GM21619 (cell line): ENCODE measurements at regions not wholly inside any gene's neighbourhood (a gene's known extent, or its start where the extent isn't known, plus 50 kb on each side); places are given as distances from the start of the nearest gene placed in this dataset.

Experiments
- ATAC-seq: cut with Tn5 transposase; IDR thresholded peaks from one replicate; pipeline ENCODE4 v1.9.1; 2021; ENCODE audit not compliant: unreplicated experiment

DNA sequence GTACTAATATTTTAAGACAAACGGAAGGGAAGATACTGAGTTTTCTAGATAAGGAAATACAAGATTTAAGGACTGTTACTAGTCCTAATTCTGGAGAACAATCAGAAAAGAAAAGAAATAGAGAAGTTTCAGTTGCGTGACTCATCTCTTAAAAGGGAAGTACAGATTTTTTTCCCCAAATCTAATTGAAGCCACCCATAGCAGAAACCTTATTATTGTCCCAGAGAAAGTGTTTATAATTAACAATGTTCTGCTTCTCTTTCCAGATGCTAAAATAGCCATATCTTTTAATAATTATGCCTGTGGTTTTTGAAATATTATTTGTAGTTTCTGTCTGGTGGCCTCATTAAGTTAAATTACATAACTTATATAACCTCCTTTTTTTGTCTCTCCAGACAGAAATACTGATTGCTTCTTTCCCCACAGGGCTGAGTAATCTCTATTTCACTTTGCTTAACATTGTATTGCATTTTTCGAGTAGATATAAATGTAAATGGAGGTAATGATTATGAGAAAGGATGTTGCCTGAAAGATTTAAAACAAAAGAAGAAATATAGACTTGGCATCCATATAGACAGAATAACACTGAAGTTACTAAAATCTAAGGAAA is 240.7 kb upstream of the MBL2 start:
- no peak for ATAC-seq

DNA sequence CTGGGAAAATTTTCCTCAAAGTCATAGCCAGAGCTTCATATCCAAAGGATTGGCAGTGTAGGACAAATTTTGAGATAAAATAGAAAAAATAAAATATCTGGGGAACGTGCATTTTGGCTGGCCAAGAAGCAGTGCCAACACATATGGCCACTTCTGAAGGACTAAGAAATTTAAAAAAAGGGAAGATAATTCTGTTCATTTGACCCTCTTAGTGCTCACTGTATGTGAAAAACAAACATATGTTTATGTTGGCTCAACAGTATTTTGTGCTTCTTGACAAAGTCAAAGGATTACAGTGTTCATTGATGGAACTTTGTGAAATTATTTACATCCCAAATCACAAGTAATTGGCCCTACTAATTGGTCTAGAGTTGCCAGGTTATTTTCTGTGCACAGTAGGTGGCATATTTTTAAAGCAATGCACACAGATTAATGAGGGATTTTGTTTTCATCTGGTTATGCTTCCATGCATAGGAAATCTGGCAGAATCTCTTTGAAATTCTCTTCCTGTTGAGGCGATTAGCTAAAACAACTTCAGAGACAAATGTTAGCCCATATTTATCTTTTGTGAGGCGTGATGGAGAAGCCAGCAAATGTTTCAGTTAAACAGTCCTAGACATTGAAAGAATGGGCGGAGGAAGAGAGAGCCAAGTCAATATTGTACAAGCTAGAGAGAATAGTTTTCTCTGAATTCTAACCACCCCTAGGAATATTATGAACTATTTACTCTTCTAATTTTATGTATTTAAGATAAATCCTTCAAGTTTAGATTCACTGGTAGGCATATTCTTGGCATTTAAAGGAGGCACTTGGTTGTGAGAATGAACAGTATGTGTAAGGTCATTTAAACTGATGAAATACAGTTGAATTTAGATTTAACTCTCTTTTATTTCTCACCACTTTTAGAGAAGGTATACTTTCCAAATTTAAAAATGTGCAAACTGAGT is 237.7 kb upstream of the MBL2 start:
- ATAC-seq, result no peak

DNA sequence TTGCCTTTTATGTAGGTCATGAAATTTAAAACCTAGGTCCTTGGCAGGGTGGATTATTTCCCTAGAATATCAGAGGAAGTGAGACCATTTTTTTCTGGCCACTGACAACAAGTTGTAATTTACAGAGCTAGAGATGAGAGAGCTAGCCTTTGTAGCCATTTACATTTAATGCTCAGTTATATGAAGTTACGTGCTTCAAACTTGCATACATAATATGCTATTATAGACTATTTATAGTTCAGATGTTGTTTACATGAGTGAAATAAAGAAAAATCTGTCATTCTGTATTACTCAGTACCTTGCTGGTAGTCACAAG is 234.9 kb upstream of the MBL2 start:
- no peak for ATAC-seq

DNA sequence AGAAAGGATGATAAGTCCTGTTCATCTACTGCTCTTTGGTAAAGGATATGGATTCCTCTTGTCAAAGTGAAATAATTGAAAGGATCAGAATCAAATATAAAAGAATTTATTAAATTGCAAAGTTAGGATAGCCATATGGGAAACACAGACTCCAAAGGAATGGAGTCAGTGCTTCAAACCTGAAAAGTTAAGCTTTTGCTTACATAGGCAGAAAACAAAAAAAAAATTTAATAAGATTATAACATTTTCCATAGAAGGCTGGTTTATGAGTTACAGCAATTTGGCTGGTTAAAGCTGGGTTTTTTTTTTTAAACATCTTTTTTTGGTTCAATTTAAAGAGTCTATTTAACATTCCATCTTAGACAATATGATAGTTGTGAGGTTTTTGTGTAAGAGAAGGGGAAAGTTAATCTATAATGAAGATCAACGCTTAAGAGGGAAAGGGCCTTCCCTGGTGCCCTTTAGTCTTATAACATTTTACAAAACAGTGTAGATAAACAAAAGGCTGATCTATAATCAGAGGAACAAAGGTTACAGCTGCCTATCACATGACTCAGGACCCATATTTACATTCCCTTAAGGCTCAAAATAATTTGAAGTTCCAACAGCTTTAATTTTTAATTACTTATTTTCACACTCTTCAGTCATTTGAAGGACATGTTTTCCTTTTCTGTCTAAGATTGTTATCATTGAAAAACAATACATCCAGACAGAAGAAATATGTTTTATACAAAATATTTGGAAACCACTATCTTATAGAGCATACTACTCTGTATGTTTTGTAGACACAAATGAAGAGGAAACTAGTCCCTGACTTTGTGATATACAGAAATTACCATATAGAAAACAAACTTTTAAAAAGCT is 234.3 kb upstream of the MBL2 start:
- ATAC-seq, result no peak

DNA sequence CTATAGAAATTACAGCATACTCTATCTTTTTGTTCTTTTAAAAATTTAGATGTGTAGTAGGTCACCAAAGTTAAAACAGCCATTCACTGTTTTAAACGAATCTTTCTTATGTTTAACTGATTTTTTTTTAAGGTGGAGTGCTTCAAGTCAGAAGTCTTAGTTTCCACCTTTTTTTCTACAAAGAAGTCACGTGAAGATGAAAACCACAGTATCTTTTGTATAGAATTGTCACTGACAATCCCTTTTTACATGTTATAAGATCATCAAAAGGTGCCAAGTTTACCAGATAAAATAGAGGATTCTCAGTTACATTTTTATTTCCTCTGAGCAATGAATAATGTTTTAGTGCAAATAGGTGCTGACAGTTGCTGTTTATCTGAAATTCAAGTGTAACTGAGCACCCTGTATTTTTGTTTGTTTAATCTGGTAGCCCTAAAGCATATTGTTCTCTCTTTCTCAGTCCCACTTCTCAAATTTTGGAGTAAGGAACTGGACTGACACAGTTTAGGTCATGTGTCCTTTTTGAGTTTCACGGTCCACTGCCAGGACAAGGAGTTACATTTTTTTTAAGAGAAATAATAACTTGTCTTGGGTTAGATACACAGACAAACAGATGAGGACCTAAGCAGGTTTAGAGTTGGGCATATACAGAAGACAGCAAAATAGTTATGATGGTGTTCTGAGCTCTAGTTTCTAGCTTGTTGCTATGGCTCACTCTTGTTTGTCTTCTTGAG is 233.2 kb upstream of the MBL2 start:
- no peak for ATAC-seq

DNA sequence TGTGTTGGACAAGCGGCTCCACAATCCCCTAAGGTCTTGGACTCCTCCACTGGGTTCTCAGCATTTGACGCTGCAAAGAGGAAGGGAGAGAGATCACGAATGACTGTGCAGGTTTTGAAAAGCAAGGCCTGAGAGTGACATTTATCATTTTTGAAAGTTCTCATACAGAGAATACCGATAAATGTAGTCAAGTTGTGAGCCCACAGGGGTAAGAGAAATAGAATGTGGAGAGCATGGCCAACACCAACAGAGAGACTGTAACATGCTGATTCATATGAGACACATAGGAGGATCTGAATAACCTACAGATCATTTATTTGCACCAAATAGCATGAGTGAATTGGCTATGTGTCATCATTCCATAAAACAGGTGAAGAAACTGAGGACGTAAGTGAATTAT is 230.5 kb upstream of the MBL2 start:
- no peak for ATAC-seq

DNA sequence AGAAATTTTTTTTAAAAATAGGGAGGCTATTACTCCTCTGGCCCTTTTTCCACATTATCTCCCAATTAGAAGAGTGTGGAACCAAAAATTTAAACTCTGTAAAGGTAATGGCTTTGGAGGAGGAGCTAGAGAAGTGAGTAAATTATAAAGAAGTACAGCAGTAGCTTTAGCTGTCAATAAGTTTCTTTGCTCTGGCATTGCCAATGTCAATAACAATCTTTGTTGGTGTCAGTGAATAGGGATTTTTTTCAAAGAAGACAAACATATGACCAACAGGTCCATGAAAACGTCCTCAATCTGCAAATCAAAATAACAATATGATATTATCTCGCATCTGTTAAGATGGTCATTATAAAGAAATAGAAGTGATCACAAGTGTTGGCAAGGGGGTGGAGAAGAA is 227.1 kb upstream of the MBL2 start:
- no peak for ATAC-seq

DNA sequence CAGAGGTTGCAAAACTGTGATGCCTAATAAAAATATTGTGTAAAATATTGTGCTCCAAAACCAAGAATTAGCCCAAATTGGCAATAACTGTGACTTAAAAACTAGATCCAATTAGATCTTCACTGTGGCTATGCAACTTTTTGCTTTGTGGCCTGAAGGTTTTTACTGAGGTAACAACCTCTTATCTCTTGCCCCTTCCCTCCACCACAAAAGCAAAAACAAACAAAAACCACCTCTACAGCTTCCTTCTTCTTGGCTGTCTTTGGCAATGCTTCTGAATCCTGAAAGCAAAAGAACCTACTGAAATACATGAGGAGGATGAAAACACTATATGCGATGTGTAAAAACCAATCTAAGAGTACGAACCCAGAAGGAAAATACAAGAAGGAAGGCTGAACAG is 226.7 kb upstream of the MBL2 start:
- no peak for ATAC-seq

DNA sequence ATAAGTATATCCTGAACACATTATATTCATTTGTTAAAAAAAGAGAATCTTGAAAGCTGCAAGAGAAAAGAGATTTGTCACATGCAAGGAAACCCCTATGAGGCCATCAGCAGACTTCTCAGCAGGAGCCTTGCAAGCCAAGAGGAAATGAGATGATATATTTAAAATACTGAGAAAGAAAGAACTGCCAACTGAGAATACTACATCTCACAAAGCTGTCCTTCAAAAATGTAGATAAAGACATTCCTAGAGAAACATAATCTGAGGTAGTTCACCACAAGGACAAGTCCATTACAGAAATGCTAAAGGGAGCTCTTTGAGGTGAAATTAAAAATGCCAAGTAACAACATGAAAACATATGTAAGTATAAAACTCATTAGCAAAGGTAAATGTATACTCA is 224.4 kb upstream of the MBL2 start:
- ATAC-seq, result no peak

DNA sequence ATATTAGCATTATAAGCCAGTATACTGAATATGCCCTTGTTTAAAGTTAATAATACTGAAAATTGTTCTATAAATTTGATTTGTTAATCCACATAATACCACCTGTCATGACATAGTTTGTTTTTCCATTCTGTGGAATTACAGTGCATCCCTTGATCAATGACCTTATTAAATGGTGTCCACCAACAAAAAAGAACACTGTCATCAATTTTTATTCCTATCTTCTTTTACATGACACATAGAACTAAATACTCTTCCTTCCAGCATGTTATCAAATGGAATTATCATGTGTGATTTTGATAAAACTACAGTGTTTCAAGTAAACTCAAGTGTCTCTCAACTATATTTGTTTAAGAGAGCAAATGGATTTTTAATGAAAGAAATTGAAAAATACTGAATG is 221.8 kb upstream of the MBL2 start:
- no peak for ATAC-seq

DNA sequence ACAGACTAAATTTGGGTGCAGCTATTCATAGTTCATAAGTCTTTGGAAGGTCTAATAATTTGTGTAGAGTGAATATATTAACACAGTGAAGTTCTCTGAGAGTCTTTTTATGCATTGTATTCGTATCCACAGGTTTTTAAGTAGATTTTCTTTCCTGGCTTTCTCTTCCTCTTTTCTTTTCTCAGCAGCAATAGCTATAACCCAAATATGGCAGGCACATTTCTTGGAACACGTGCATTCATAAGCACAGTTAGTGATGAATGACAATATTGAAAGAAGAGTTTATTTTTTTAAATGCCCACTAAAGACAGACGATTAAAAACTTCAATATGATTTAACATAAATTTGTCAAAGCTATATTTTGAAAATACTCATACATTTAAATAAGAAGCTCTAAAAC is 220.5 kb upstream of the MBL2 start:
- ATAC-seq, result no peak

DNA sequence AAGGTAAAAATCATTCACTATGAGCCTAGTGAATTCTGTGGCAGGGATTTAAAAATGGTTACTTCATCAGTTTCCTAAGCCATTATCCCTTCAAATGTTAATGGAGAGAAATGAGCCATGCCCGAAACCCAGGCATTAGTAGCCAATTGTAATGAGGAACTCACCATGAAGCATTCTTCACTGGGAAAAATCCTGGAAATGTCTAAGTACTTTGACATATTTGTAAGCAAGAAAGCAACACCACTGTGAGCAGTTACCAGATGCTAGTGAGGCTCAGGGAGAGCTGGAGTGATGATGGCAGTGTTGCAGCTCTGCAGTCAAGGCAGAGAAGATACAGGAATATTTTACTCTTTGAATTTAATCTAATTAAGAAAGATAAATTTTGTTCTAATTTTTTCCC is 220.0 kb upstream of the MBL2 start:
- no peak for ATAC-seq

DNA sequence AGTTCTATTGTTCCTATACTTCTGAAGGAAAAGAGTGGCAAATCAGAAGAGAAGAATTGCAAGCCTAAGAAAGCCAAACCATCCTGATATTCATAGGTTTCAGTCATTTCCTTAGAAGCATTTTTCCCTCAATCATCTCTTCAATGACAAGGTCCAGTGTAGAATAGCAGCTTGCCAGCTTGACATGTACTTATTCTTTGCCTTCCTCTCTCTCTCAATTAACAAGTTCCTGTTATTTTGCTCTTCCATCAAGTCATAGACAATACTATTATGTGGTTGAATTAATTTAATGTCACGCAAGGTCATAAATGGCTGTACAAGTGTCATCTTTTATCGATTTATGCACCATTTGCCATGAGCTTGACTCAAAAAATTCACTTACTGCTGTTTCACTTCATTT is 216.3 kb upstream of the MBL2 start:
- ATAC-seq, result no peak

DNA sequence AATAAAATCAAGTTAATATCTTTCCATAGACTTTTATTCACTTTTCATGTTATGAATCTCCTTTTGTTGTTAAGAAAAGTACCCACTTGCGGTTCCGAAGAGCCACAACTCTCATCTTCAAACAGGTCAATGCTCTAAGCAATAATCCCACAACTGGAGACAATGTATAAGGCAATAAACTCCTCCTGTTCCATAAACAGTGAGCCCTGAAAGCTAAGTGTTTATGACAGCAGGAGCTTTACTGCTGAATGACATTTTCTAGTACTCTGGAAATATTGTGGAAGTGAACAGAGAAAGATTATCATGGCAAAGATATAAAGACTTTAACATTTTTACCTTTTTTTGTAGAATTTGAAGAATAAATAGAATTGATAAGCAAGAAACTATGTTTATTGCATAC is 213.5 kb upstream of the MBL2 start:
- ATAC-seq, result no peak

DNA sequence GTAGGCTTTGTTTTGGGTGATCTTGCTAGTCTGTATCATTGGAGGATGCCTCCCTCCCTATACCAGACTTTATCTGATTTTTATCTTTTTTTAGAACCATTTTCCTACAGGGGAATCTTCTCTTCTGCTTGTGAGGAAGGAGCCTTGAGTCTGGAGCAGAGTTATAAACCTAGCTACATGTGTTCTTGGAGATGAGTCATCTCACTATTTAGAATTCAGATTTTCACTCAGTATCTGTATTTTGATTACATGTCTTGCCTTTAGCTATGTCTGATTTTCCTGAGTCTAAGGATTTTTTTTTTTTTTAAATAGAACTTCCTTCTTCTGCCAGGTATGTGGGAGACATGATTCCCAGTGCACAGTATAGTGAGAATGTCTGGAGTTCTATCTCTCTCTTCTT is 211.6 kb upstream of the MBL2 start:
- no peak for ATAC-seq

DNA sequence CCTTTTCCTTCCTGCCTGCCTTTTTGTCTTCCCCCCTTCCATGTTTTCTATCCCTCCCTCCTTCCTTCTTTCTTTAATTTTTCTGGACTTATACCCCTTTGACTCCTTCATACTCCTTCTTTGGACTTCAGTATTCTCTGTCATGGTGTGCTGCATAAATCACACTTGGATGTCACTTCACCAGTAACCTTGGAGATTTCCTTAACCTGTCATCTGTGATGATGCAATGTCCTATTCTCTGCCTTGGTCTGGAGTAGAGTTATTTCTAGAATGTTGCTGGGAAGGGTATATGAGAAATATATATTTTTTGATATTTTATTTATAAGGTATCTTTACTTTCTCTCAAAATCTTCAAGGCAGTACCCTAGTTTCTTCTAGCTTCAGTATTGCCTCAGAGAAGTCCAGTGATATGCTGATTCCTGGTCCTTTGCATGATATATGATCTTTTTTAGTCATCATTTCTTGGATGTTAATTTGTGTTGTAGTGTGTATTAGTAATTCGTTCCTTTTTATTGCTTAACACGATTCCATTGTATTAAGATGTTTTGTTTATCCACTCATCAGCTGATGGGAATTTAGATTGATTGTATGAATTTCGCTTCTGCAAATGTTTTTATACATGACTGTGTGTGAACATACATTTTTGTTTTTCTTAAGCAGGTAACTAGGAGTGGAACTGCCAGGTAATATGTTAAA is 206.9 kb upstream of the MBL2 start:
- no peak for ATAC-seq

DNA sequence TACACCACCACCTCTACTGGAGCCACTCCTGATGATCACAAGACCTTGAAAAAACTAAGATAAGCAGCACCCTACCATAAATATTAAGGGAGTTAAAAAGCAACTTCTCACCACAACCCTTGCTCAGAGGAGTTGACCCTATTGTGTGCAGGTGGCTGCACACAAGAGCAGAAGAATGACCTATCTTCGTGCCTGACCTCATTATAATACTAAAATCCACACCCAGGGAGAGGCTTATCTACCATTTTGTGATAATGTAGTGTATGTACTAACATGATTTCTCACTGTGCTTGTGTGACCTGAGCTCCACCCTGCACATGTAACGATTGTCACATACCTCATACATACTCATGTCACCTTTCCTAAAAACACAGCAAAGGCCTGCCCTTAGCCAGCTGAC is 205.0 kb upstream of the MBL2 start:
- ATAC-seq, result no peak

DNA sequence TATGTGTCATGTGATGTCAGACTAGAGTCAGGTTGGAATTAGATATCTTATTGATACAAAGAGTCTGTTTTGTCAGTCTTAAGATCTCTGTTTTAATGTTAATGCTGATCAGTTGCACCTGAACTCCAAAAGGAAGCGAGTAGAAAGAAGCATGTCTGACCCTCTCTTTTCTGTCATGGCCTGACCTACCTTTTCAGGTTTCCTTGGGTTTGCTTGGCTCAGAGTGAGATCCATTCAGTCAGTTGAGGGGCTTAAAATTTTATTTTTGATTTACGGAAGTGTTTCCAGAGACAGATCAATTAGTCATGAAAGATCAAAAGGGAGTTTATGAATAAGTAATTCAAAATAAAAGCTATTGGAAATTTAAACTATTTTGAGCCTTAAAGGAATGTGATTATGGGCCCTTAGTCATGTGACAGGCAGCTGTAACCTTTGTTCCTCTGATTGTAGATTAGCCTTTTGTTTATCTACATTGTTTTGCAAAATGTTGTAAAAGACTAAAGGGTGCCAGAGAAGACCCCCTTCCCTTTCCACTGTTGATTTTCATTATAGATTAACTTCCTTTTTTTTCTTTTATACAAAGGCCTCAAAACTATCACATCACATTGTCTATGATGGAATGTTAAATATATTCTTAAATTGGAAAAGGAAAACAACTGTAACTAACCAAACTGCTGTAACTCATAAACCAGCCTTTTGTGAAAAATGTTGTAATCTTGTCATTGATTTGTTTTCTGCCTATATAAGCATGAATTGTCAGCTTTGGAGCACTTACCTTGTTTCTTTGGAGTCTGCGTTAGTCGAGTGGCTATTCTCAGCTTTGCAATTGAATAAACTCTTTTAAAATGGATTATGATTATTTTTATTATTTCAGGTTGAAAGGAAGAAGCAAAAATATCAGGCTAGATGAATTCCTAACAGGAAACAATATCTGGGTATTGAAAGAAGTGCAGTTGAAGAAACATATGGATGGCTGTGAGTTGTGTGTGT is 195.5 kb upstream of the MBL2 start:
- no peak for ATAC-seq

DNA sequence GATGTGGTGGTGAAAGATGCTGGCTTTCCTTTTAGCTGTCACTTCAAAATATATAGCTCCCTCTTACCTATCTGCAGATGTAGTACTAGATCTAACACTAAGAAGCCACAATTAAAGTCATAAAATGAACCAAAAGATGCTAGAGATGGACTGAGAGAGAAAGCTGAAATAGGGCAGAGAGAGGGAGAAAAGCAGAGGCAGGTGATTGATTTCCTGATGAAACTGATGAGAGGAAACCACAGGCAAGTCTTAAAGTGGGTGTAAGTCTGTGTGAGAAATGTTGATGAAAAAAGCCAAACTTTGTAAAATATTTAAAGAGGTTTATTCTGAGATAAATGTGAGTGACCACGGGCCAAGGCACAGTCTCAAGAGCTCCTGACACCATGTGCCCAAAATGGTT is 194.3 kb upstream of the MBL2 start:
- no peak for ATAC-seq
